Smooth muscle cell (in vitro differentiated cells): ENCODE measurements at regions not wholly inside any gene's neighbourhood (a gene's known extent, or its start where the extent isn't known, plus 50 kb on each side); places are given as distances from the start of the nearest gene placed in this dataset.

Experiments used
- DNase-seq: peaks from one replicate; lab custom pipeline; 2025; ENCODE audit not compliant: unreplicated experiment; lab: John Stamatoyannopoulos, UW
- H2AFZ ChIP-seq: fragments of 200-600 bp; sonication (generic); 2 replicates; pipeline ENCODE4 v1.6.0; 2016; ENCODE audit warnings: antibody characterized with exemption, low read depth, mild to moderate bottlenecking
- H3F3A ChIP-seq: fragments of 200-600 bp; sonication (generic); 2 replicates; pipeline ENCODE4 v1.6.0; 2017; ENCODE audit warnings: antibody characterized with exemption, low read depth
- H3K27ac ChIP-seq: fragments of 200-600 bp; sonication (generic); 2 replicates; pipeline ENCODE4 v1.5.1; 2016; ENCODE audit warnings: low read depth, mild to moderate bottlenecking
- H3K27me3 ChIP-seq: fragments of 200-600 bp; sonication (generic); 2 replicates; pipeline ENCODE4 v1.6.1; 2016; ENCODE audit warnings: low read depth, mild to moderate bottlenecking
- H3K36me3 ChIP-seq: fragments of 200-600 bp; sonication (generic); 2 replicates; pipeline ENCODE4 v1.5.1; 2016; ENCODE audit warnings: low read depth
- H3K4me1 ChIP-seq: fragments of 200-600 bp; sonication (generic); 2 replicates; pipeline ENCODE4 v1.5.1; 2016; ENCODE audit warnings: low read depth
- H3K4me2 ChIP-seq: fragments of 200-600 bp; sonication (generic); 2 replicates; pipeline ENCODE4 v1.6.0; 2016; ENCODE audit warnings: mild to moderate bottlenecking
- H3K4me3 ChIP-seq: fragments of 200-600 bp; sonication (generic); 2 replicates; pipeline ENCODE4 v1.5.1; 2016; ENCODE audit warnings: mild to moderate bottlenecking
- H3K79me2 ChIP-seq: fragments of 200-600 bp; sonication (generic); 2 replicates; pipeline ENCODE4 v1.6.0; 2016; ENCODE audit warnings: low read depth, mild to moderate bottlenecking
- H3K9ac ChIP-seq: fragments of 200-600 bp; sonication (generic); 2 replicates; pipeline ENCODE4 v1.6.0; 2016; ENCODE audit warnings: low read depth
- H3K9me3 ChIP-seq: fragments of 200-600 bp; sonication (generic); replicated peaks from 2 replicates; pipeline ENCODE4 v1.5.1; 2016; ENCODE audit warnings: low read depth
- H4K20me1 ChIP-seq: fragments of 200-600 bp; sonication (generic); 2 replicates; pipeline ENCODE4 v1.6.0; 2016; ENCODE audit warnings: low read depth
- CTCF ChIP-seq: fragments of 200-600 bp; sonication (generic); IDR thresholded peaks from 2 replicates; pipeline ENCODE4 v1.5.1; 2017; ENCODE audit warnings: borderline replicate concordance, mild to moderate bottlenecking, antibody characterized with exemption; ENCODE audit not compliant: insufficient read depth, poor library complexity, severe bottlenecking
- WGBS: methylation state at CpG from one replicate; pipeline ENCODE4 v1.1.7; 2016; ENCODE audit warnings: low lambda C conversion rate; 5-methylcytosine and 5-hydroxymethylcytosine counted together

GRCh38 chr2:209070262-209070661 lies 353.6 kb upstream of the MAP2 start:
- Histone ChIP-seq H3K79me2 (no peaks in the 10 kb centered on the region), H3K27ac (no peak overlapping the region), H3K4me1 (no peaks in the 10 kb centered on the region), H4K20me1 (no peaks in the 10 kb centered on the region), H3F3A (no peaks in the 10 kb centered on the region), H3K4me2 (no peak overlapping the region), H3K27me3 (no peaks in the 10 kb centered on the region), H3K36me3 (no peaks in the 10 kb centered on the region), H3K9me3 (no peaks in the 10 kb centered on the region), H3K4me3 (no peak overlapping the region), H3K9ac (no peak overlapping the region), H2AFZ (no peak overlapping the region)
- no peak for DNase-seq
- WGBS = 100% methylated on average over 1 of the region's 1 CpG
- TF ChIP-seq CTCF = no peak

- no peaks in the 10 kb centered on the region for H3K79me2 ChIP-seq
- no peak overlapping the region for H3K9ac ChIP-seq
- no peaks in the 10 kb centered on the region for H3K4me1 ChIP-seq
- H3F3A ChIP-seq = no peaks in the 10 kb centered on the region
- no peak for DNase-seq
- H3K9me3 ChIP-seq = no peaks in the 10 kb centered on the region
- no peaks in the 10 kb centered on the region for H4K20me1 ChIP-seq
- H3K4me2 ChIP-seq = no peak overlapping the region
- no peak for TF ChIP-seq CTCF
- no peak overlapping the region for H3K4me3 ChIP-seq
- no peak overlapping the region for H3K27ac ChIP-seq
- no peaks in the 10 kb centered on the region for H3K36me3 ChIP-seq
- H3K27me3 ChIP-seq = no peaks in the 10 kb centered on the region
- no peak overlapping the region for H2AFZ ChIP-seq
Observed at GRCh38 chr2:209073151-209073550, 350.7 kb upstream of the MAP2 start.

GRCh38 chr2:209074711-209075110 lies 349.1 kb upstream of the MAP2 start:
- Histone ChIP-seq H3K4me1 (no peaks in the 10 kb centered on the region), H3K4me2 (no peak overlapping the region), H3K27ac (no peak overlapping the region), H3F3A (no peaks in the 10 kb centered on the region), H3K79me2 (no peaks in the 10 kb centered on the region), H3K36me3 (no peaks in the 10 kb centered on the region), H4K20me1 (no peaks in the 10 kb centered on the region), H3K9ac (no peak overlapping the region), H3K9me3 (no peaks in the 10 kb centered on the region), H3K4me3 (no peak overlapping the region), H2AFZ (no peak overlapping the region), H3K27me3 (no peaks in the 10 kb centered on the region)
- no peak for TF ChIP-seq CTCF
- 94% methylated on average over 3 of the region's 3 CpGs for WGBS
- no peak for DNase-seq

- H3K79me2 ChIP-seq = no peaks in the 10 kb centered on the region
- H3K9ac ChIP-seq = no peak overlapping the region
- no peaks in the 10 kb centered on the region for H4K20me1 ChIP-seq
- H3K27me3 ChIP-seq = no peaks in the 10 kb centered on the region
- H3K9me3 ChIP-seq = no peaks in the 10 kb centered on the region
- H2AFZ ChIP-seq = no peak overlapping the region
- no peak overlapping the region for H3K4me3 ChIP-seq
- no peak overlapping the region for H3K4me2 ChIP-seq
- H3K27ac ChIP-seq = no peak overlapping the region
- WGBS = 80% methylated on average over 1 of the region's 1 CpG
- no peak for TF ChIP-seq CTCF
- no peaks in the 10 kb centered on the region for H3K4me1 ChIP-seq
- H3F3A ChIP-seq = no peaks in the 10 kb centered on the region
- DNase-seq = no peak
- no peaks in the 10 kb centered on the region for H3K36me3 ChIP-seq
Observed at GRCh38 chr2:209076151-209076550, 347.7 kb upstream of the MAP2 start.
